OCI-LY3 (cell line): ENCODE measurements at regions not wholly inside any gene's neighbourhood (a gene's known extent, or its start where the extent isn't known, plus 50 kb on each side); places are given as distances from the start of the nearest gene placed in this dataset.

ENCODE experiments used
- EZH2phosphoT487 ChIP-seq: fragments of 200-600 bp; shearing (Covaris generic); IDR thresholded peaks from 2 replicates; pipeline ENCODE4 v1.6.1; 2018; ENCODE audit warnings: antibody characterized with exemption, mixed run types, low read depth
- TF ChIP-seq, protein P1 (sequence below): fragments of 200-600, 300-600 bp; sonication (generic); IDR thresholded peaks from 2 replicates; pipeline ENCODE4 v1.5.1; 2014; ENCODE audit warnings: antibody characterized with exemption, low read length, low read depth

DNA sequence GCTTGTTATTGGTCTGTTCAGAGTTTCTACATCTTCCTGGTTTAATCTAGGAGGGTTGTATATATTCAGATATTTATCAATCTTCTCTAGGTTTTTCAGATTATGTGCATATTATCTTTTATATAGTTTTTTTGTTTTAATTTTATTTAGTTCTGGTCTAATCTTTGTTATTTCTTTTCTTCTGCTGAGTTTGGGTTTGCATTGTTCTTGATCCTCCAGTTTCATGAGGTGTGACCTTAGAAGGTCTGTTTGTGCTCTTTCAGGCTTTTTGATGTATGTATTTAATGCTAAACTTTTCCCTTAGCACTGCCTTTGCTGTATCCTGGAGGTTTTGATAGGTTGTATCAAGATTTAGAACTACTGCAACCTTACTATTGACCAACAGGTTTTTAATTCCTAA lies 117.7 kb downstream of the VPREB1 start:
- TF ChIP-seq, protein P1, sequence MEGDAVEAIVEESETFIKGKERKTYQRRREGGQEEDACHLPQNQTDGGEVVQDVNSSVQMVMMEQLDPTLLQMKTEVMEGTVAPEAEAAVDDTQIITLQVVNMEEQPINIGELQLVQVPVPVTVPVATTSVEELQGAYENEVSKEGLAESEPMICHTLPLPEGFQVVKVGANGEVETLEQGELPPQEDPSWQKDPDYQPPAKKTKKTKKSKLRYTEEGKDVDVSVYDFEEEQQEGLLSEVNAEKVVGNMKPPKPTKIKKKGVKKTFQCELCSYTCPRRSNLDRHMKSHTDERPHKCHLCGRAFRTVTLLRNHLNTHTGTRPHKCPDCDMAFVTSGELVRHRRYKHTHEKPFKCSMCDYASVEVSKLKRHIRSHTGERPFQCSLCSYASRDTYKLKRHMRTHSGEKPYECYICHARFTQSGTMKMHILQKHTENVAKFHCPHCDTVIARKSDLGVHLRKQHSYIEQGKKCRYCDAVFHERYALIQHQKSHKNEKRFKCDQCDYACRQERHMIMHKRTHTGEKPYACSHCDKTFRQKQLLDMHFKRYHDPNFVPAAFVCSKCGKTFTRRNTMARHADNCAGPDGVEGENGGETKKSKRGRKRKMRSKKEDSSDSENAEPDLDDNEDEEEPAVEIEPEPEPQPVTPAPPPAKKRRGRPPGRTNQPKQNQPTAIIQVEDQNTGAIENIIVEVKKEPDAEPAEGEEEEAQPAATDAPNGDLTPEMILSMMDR = no peak
- no peak for TF ChIP-seq EZH2phosphoT487
